Activated CD8-positive, alpha-beta T cell treated with anti-CD3 and anti-CD28 coated beads for 36 hours (primary cell): ENCODE measurements at regions not wholly inside any gene's neighbourhood (a gene's known extent, or its start where the extent isn't known, plus 50 kb on each side); places are given as distances from the start of the nearest gene placed in this dataset.

Experiments
- ATAC-seq: fragments of 200-7000 bp; cut with Tn5 transposase; one replicate; pipeline ENCODE4 v1.10.0; 2021; ENCODE audit warnings: mild to moderate bottlenecking, moderate library complexity
- CTCF ChIA-PET: fragments of 350-600 bp; sonication (Branson Sonifier 250); formaldehyde crosslinking; loops from one replicate; lab custom pipeline; 2021; ENCODE audit warnings: antibody characterized with exemption; lab: Charles Lee
- POLR2A ChIA-PET: fragments of 350-600 bp; sonication (Branson Sonifier 250); formaldehyde crosslinking; loops from one replicate; lab custom pipeline; 2021; ENCODE audit warnings: antibody characterized with exemption; lab: Charles Lee
- DNase-seq: peaks from one replicate; pipeline ENCODE4 v3.0.0-alpha.2; 2020
- H3K27ac Mint-ChIP-seq: one replicate; pipeline ENCODE4 v1.8.0; 2021; ENCODE audit warnings: mild to moderate bottlenecking, mixed read lengths
- H3K27me3 Mint-ChIP-seq: one replicate; pipeline ENCODE4 v1.8.0; 2021; ENCODE audit warnings: mixed read lengths
- H3K36me3 Mint-ChIP-seq: one replicate; pipeline ENCODE4 v1.8.0; 2021; ENCODE audit warnings: low read depth, mixed read lengths
- H3K4me1 Mint-ChIP-seq: one replicate; pipeline ENCODE4 v1.8.0; 2021; ENCODE audit warnings: low read depth, mixed read lengths
- H3K4me3 Mint-ChIP-seq: one replicate; pipeline ENCODE4 v1.8.0; 2021; ENCODE audit warnings: mild to moderate bottlenecking, moderate library complexity, mixed read lengths
- H3K9me3 Mint-ChIP-seq: one replicate; pipeline ENCODE4 v1.8.0; 2021; ENCODE audit warnings: mixed read lengths
- CTCF ChIP-seq: fragments of 200-600 bp; IDR thresholded peaks from one replicate; pipeline ENCODE4 v1.8.0; 2022; ENCODE audit warnings: antibody characterized with exemption, mild to moderate bottlenecking
- intact Hi-C: fragments of 100-400 bp; cut with micrococcal nuclease; formaldehyde crosslinking; loops from one replicate; pipeline ENCODE4 v1.10.0; 2022

DNA sequence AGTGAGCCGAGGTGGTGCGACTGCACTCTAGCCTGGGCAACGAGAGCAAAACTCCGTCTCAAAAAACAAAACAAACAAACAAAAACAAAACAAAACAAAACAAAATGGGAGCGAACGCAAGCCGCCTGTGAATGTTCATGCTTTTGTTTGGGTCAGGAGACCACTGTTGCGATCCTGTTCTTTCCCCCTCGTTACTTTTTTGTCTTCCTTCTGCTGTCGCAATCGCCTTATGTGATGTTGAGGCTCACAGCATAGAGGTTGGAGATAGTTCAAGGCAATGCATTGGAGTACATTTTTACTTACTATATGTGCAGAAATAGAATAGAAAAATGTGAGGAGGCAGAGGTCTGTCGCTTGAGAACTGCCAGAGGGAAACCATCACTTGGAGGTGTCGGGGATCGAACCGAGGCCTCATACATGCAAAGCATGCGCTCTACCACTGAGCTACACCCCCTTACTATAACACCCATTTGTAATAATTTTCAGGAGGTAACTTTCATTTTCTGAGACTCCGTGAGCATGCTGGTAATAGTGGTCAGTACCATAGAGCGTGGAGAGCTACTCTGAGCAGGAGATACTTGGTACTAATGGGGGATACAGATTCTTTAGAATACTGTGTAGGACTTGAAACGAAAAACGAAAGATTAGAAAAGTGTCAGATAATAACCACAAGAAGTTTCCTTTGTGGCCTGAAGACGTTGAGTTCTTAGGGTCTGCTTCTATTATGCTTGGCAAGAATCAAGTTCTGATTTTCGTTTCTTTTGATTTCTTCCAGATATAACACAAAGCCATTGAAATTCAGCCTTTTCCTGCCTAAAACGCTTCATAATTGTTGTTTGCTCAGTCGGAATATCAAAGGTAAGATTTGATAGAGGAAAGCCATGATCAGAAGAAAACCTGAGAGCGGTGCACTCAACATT lies 121.1 kb downstream of the TRIM27 start:
- no peak overlapping the region for H3K27ac Mint-ChIP-seq

GRCh38 chr6:28803337-28803709 lies 120.5 kb downstream of the TRIM27 start:
- H3K4me1 Mint-ChIP-seq = peaks cover 7% of the 10 kb centered on the region
- H3K9me3 Mint-ChIP-seq = peaks cover 7% of the 10 kb centered on the region
- ATAC-seq = no peak
- TF ChIP-seq CTCF = no peak
- intact Hi-C loops = no loop called here
- POLR2A ChIA-PET = no interaction called here
- peaks cover 57% of the 10 kb centered on the region for H3K27me3 Mint-ChIP-seq
- DNase-seq = no peak
- CTCF ChIA-PET = no interaction called here
- no peak overlapping the region for H3K4me3 Mint-ChIP-seq
- no peaks in the 10 kb centered on the region for H3K36me3 Mint-ChIP-seq
- H3K27ac Mint-ChIP-seq = no peak overlapping the region

More for the DNA sequence above, 121.1 kb downstream of the TRIM27 start:
- ChIA-PET CTCF (no interaction called here), POLR2A (no interaction called here)
- Mint-ChIP-seq H3K4me3 (no peak overlapping the region), H3K36me3 (no peaks in the 10 kb centered on the region), H3K9me3 (peaks cover 7% of the 10 kb centered on the region), H3K4me1 (peaks cover 4% of the 10 kb centered on the region), H3K27me3 (peaks cover 56% of the 10 kb centered on the region)
- ATAC-seq (peak; percentile 74), DNase-seq (peak; percentile 51)
- TF ChIP-seq CTCF = no peak
- intact Hi-C loops = no loop called here

GRCh38 chr6:28807682-28808280 lies 116.0 kb downstream of the TRIM27 start:
- H3K9me3 Mint-ChIP-seq = peaks cover 12% of the 10 kb centered on the region
- H3K27ac Mint-ChIP-seq = no peak overlapping the region
- peaks cover 74% of the 10 kb centered on the region for H3K27me3 Mint-ChIP-seq
- peaks cover 15% of the 10 kb centered on the region for H3K36me3 Mint-ChIP-seq
- POLR2A ChIA-PET = no interaction called here
- no peak for TF ChIP-seq CTCF
- DNase-seq (peak; percentile 71), ATAC-seq (peak; percentile 62)
- intact Hi-C loops = no loop called here
- peak overlapping the region; percentile 35 for H3K4me3 Mint-ChIP-seq
- peaks cover 7% of the 10 kb centered on the region for H3K4me1 Mint-ChIP-seq
- CTCF ChIA-PET = no interaction called here

DNA sequence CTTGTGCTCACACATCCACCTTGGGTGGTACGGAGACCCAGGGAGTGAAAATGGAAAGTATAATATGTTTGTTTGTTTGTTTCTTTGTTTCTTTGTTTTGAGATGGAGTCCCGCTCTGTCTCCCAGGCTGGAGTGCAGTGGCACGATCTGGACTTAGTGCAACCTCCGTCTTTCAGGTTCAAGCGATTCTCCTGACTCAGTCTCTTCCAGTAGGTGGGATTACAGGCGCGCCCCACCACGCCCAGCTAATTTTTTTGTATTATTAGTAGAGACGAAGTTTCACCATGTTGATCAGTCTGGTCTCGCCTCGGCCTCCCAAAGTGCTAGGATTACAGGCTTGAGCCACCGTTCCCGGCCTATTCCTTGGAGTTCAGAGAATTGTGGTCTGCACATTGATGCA lies 115.4 kb downstream of the TRIM27 start:
- ChIA-PET POLR2A (no interaction called here), CTCF (no interaction called here)
- peaks cover 74% of the 10 kb centered on the region for H3K27me3 Mint-ChIP-seq
- peak overlapping the region; percentile 35 for H3K4me3 Mint-ChIP-seq
- H3K27ac Mint-ChIP-seq = no peak overlapping the region
- ATAC-seq (no peak), DNase-seq (no peak)
- peaks cover 9% of the 10 kb centered on the region for H3K4me1 Mint-ChIP-seq
- TF ChIP-seq CTCF = no peak
- peaks cover 15% of the 10 kb centered on the region for H3K36me3 Mint-ChIP-seq
- peaks cover 11% of the 10 kb centered on the region for H3K9me3 Mint-ChIP-seq
- intact Hi-C loops = no loop called here
